GM12865 (cell line): ENCODE measurements at regions not wholly inside any gene's neighbourhood (a gene's known extent, or its start where the extent isn't known, plus 50 kb on each side); places are given as distances from the start of the nearest gene placed in this dataset.
A peak's percentile ranks its signal among the peaks of the same experiment; 100 is the strongest.

ENCODE experiments used
- DNase-seq: peaks from one replicate; pipeline ENCODE4 v3.0.0; 2010; ENCODE audit warnings: low read depth
- H3K4me3 ChIP-seq: 2 replicates; pipeline ENCODE4 v1.5.1; 2011; ENCODE audit warnings: mild to moderate bottlenecking, low read depth, low read length, control low read depth
- TF ChIP-seq, protein P1 (sequence below): IDR thresholded peaks from 2 replicates; pipeline ENCODE4 v1.5.1; 2011; ENCODE audit warnings: low read length, control low read depth, low read depth, inconsistent platforms; ENCODE audit not compliant: insufficient read depth; ENCODE audit errors: missing control alignments

DNA sequence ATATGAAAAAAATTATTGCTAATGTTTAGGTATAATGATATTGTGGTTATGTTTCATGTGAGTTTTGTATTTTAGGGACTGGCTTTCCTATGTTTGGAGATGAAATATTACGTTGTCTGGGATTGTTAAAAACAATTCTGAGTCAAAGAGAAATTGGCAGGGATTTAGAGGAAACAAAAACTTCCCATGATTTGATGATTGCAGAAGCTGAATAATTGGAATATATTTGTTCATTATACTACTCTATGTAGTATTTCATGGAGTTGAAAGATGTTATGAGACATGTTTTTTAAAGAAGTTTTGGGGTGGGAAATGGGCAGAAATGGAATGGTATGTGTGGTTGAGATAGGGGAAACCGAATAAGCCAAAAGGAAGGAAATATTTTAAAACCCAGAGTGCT, 1392.9 kb downstream of the EFNB2 start:
- TF ChIP-seq, protein P1, sequence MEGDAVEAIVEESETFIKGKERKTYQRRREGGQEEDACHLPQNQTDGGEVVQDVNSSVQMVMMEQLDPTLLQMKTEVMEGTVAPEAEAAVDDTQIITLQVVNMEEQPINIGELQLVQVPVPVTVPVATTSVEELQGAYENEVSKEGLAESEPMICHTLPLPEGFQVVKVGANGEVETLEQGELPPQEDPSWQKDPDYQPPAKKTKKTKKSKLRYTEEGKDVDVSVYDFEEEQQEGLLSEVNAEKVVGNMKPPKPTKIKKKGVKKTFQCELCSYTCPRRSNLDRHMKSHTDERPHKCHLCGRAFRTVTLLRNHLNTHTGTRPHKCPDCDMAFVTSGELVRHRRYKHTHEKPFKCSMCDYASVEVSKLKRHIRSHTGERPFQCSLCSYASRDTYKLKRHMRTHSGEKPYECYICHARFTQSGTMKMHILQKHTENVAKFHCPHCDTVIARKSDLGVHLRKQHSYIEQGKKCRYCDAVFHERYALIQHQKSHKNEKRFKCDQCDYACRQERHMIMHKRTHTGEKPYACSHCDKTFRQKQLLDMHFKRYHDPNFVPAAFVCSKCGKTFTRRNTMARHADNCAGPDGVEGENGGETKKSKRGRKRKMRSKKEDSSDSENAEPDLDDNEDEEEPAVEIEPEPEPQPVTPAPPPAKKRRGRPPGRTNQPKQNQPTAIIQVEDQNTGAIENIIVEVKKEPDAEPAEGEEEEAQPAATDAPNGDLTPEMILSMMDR = no peak
- DNase-seq = no peak

GRCh38 chr13:105139380-105140285, 1395.8 kb downstream of the EFNB2 start:
- DNase-seq = peak; percentile 95
- peak overlapping the region; percentile 56 for H3K4me3 ChIP-seq
- TF ChIP-seq, protein P1 = peak; percentile 52

More for the DNA sequence above, 1392.9 kb downstream of the EFNB2 start:
- H3K4me3 ChIP-seq = no peak overlapping the region

DNA sequence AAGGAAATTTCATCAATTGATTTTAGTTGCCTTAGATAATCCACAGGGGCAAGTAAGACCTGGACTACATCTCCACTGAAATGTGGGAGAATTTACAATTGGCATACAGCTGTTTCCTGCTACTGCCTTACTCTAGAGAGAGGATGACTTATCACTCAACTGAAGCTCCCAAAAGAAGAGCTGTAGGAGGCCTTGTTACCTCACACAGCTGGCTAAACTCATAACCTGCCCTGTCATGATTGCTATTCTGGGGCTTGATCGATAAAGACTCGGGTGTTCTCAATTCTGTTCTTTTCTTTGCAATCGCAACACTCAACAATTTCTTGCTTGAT, 1396.4 kb downstream of the EFNB2 start:
- TF ChIP-seq, protein P1 = no peak
- no peak for DNase-seq
- H3K4me3 ChIP-seq = peak overlapping the region; percentile 56

DNA sequence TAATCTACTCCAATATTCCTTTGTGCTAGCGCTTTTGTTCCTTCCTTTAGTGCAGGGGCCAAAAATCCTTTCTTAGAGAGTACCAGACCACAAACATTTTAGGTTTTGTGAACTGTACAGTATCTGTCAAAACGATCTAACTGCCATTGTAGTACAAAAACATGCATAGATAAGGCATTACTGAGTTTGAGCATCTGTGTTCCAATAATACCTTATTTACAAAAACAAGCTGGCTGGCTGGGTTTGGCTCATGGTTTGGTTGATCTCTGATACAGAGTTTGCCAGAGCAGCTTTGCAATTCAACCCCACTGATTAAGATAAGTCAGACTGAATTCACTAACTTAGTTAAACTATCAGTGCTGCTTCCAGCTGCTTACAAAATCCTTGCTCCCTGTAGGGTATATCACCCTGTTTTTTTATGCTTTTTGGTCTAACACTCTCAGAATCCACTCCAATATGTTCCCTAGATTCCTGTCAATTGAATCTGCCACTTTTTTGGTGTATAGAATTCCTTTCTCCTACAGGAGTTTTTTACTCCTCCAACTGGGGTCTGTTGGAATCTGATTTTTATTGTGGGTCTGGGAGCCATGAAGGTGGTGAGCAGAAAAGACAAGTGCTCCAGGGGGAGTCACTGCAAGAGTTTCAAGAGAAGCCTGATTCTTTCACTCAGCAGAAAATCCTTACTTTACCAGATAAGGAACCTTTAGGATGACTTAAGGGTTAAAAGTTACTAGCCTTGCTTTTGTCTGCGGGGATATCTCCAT, 1399.4 kb downstream of the EFNB2 start:
- no peak for DNase-seq
- H3K4me3 ChIP-seq = no peak overlapping the region
- TF ChIP-seq, protein P1 = no peak

GRCh38 chr13:105127732-105128131, 1407.7 kb downstream of the EFNB2 start:
- DNase-seq = peak; percentile 3
- TF ChIP-seq, protein P1 = no peak
- H3K4me3 ChIP-seq = no peak overlapping the region

GRCh38 chr13:105121221-105121620, 1414.2 kb downstream of the EFNB2 start:
- TF ChIP-seq, protein P1 = no peak
- no peak overlapping the region for H3K4me3 ChIP-seq
- DNase-seq = no peak
